ENCODE measurements at regions not wholly inside any gene's neighbourhood (a gene's known extent, or its start where the extent isn't known, plus 50 kb on each side); places are given as distances from the start of the nearest gene placed in this dataset.

DNA sequence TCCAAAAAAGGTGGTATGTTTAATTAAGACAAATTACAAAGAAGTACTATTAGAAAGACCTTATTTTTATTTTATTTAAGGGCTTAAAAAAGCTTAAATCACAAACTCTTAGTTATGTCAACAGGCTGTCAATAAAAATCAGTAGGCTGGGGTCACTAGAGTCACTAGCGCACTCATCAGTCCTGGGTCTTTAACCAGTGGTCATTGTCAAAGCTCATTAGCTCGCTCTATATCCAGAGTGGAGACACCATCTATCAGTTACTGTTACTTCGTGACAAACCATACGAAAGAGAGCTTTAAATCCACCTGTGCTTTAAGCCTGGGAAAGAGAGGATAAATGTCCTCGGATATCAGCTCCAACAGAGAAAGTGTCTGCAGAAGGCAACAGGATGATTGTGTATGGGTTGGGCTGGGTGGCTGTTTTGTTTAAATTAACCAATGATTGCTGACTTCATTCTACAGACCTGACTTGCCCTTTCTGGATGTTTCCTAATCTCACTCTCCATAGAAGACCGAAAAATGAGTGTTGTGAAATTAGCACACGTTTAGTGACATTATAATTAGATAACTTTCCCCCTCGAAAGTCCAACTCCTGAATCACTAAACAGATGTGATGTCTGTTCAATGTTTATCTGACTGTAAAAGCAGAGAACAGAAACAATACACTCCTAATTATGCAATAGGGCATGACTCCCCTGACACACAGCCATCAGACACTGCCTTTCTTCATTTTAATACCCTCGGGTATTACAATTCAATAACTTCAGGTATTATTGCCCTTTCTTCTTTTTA lies 123.6 kb upstream of the TNPO1 start:
- no peaks in the 10 kb centered on the region for H3K9me3 ChIP-seq (ENCODE audit: severe bottlenecking)
- DNase-seq = no peak
- H3K27me3 ChIP-seq (ENCODE audit: insufficient read depth, low read depth, severe bottlenecking) = no peaks in the 10 kb centered on the region
- TF ChIP-seq, protein P1, sequence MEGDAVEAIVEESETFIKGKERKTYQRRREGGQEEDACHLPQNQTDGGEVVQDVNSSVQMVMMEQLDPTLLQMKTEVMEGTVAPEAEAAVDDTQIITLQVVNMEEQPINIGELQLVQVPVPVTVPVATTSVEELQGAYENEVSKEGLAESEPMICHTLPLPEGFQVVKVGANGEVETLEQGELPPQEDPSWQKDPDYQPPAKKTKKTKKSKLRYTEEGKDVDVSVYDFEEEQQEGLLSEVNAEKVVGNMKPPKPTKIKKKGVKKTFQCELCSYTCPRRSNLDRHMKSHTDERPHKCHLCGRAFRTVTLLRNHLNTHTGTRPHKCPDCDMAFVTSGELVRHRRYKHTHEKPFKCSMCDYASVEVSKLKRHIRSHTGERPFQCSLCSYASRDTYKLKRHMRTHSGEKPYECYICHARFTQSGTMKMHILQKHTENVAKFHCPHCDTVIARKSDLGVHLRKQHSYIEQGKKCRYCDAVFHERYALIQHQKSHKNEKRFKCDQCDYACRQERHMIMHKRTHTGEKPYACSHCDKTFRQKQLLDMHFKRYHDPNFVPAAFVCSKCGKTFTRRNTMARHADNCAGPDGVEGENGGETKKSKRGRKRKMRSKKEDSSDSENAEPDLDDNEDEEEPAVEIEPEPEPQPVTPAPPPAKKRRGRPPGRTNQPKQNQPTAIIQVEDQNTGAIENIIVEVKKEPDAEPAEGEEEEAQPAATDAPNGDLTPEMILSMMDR (IDR thresholded peaks at IDR 0.05; ENCODE audit: low read depth, low read length) = no peak
- no peak overlapping the region for H3K4me3 ChIP-seq (ENCODE audit: low read depth, low read length)
- H3K36me3 ChIP-seq = no peaks in the 10 kb centered on the region
- H3K27ac ChIP-seq = no peak overlapping the region

DNA sequence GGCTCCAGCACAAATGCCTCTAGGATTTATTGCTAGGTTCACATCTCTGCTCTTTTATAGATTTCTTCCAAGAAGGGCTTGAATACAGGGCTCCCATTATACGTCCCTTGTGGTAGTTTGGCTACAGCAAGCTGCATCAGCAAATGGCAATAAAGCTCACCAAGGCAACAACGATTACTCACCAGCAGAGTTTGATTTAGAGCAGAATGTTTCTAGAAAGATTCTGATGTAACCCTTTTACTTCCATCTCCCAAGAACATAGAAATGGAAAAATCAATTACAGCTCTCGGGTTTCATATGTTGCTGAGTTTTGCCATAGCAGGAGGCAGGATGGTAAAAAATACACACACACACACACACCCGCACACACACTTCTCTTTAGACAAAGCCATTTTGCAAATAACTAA lies 124.2 kb upstream of the TNPO1 start:
- no peak for DNase-seq

GRCh38 chr5:72691751-72692150 lies 124.7 kb upstream of the TNPO1 start:
- Histone ChIP-seq H3K4me3 (ENCODE audit: low read depth, low read length) (no peak overlapping the region), H3K27me3 (ENCODE audit: insufficient read depth, low read depth, severe bottlenecking) (no peaks in the 10 kb centered on the region), H3K36me3 (no peaks in the 10 kb centered on the region), H3K27ac (no peak overlapping the region), H3K9me3 (ENCODE audit: severe bottlenecking) (no peaks in the 10 kb centered on the region)
- DNase-seq = no peak
- TF ChIP-seq, protein P1 (IDR thresholded peaks at IDR 0.05; ENCODE audit: low read depth, low read length) = no peak

More for the DNA sequence above, 124.2 kb upstream of the TNPO1 start:
- no peaks in the 10 kb centered on the region for H3K36me3 ChIP-seq
- no peaks in the 10 kb centered on the region for H3K27me3 ChIP-seq (ENCODE audit: insufficient read depth, low read depth, severe bottlenecking)
- H3K27ac ChIP-seq = no peak overlapping the region
- TF ChIP-seq, protein P1 (IDR thresholded peaks at IDR 0.05; ENCODE audit: low read depth, low read length) = no peak
- H3K4me3 ChIP-seq (ENCODE audit: low read depth, low read length) = no peak overlapping the region
- H3K9me3 ChIP-seq (ENCODE audit: severe bottlenecking) = no peaks in the 10 kb centered on the region

DNA sequence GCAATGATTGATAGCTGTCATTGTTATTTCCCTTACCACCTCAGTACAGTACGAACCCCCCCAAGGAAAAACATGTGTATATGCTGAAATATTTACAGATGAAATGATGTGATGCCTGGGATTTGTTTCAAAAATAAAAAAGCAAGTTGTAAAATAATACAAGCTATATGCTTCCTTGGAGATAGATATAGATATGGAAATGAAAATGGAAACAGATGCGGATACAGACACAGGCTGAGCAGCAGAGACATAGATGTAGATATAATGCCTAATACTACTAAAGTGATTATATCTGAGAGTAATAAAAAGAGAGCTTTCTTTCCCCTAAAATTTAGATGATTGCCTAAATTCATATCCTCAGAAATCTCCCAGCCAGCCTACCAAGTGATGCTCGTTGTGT lies 127.5 kb upstream of the TNPO1 start:
- Histone ChIP-seq H3K27ac (no peak overlapping the region), H3K9me3 (ENCODE audit: severe bottlenecking) (no peaks in the 10 kb centered on the region), H3K27me3 (ENCODE audit: insufficient read depth, low read depth, severe bottlenecking) (no peaks in the 10 kb centered on the region), H3K36me3 (no peaks in the 10 kb centered on the region), H3K4me3 (ENCODE audit: low read depth, low read length) (no peak overlapping the region)
- DNase-seq = no peak
- TF ChIP-seq, protein P1 (IDR thresholded peaks at IDR 0.05; ENCODE audit: low read depth, low read length) = no peak

DNA sequence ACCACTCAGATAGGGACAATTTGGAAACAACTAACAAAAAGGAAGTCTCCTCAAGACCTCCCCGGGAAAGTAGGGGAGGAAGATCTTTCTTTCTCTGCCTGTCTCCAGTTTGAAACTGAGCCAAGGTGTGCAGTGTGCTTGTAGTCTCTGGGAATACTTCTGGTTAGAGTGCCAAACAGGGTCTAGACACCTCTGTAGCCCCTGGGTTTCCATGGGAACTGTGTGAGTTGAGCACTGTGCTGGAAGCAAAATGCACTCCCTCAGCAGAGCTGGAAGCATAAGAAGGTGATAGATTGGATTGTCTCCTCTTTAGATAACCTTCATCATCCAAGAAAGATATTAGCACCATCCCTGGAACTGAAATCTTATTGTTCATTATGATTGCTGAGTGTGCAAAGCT lies 129.2 kb upstream of the TNPO1 start:
- no peak for DNase-seq

More for the DNA sequence above, 129.2 kb upstream of the TNPO1 start:
- H3K36me3 ChIP-seq = no peaks in the 10 kb centered on the region
- TF ChIP-seq, protein P1 (IDR thresholded peaks at IDR 0.05; ENCODE audit: low read depth, low read length) = no peak
- no peaks in the 10 kb centered on the region for H3K9me3 ChIP-seq (ENCODE audit: severe bottlenecking)
- no peak overlapping the region for H3K4me3 ChIP-seq (ENCODE audit: low read depth, low read length)
- H3K27ac ChIP-seq = no peak overlapping the region
- no peaks in the 10 kb centered on the region for H3K27me3 ChIP-seq (ENCODE audit: insufficient read depth, low read depth, severe bottlenecking)

Measured in WERI-Rb-1 (cell line).